H1 (cell line): ENCODE measurements at regions not wholly inside any gene's neighbourhood (a gene's known extent, or its start where the extent isn't known, plus 50 kb on each side); places are given as distances from the start of the nearest gene placed in this dataset.

Experiments used
- CTCF ChIA-PET: fragments of 300-600 bp; sonication (Branson Sonifier 250); formaldehyde crosslinking; loops from one replicate; lab custom pipeline; 2021; ENCODE audit not compliant: partially characterized antibody; lab: Charles Lee
- POLR2A ChIA-PET: fragments of 300-600 bp; sonication (Branson Sonifier 250); formaldehyde crosslinking; loops from one replicate; lab custom pipeline; 2021; ENCODE audit warnings: inconsistent platforms; ENCODE audit not compliant: partially characterized antibody; lab: Charles Lee
- DNase-seq, 2 experiments: peaks; one replicate each; pipeline versions ENCODE4 v3.0.0 to v3.0.0-alpha.2; 2010 to 2022; ENCODE audit warnings: low spot score in 2 of 2, low read depth in 1 of 2, mixed read lengths in 1 of 2
- FAIRE-seq: peaks from 2 replicates; lab custom pipeline; 2011; peaks lifted over from hg19 to GRCh38; lab: Jason Lieb, UNC
- H2AFZ ChIP-seq: 2 replicates; pipeline ENCODE4 v1.8.1; 2012; ENCODE audit warnings: low read length, inconsistent platforms
- H2AK5ac ChIP-seq: 2 replicates; pipeline ENCODE4 v1.6.1; 2013; ENCODE audit warnings: low read depth, low read length
- H2BK120ac ChIP-seq: replicated peaks from 2 replicates; pipeline ENCODE3; 2013; ENCODE audit warnings: low read depth, low read length, inconsistent platforms
- H2BK12ac ChIP-seq: 2 replicates; pipeline ENCODE4 v1.6.1; 2013; ENCODE audit warnings: low read depth, low read length
- H2BK15ac ChIP-seq: 2 replicates; pipeline ENCODE4 v1.6.1; 2013; ENCODE audit warnings: low read length
- H2BK20ac ChIP-seq: 2 replicates; pipeline ENCODE4 v1.6.1; 2013; ENCODE audit warnings: low read length
- H2BK5ac ChIP-seq: 2 replicates; pipeline ENCODE4 v1.6.1; 2013; ENCODE audit warnings: low read depth, low read length
- H3K14ac ChIP-seq: 2 replicates; pipeline ENCODE4 v1.6.1; 2013; ENCODE audit warnings: inconsistent platforms; ENCODE audit not compliant: insufficient read length
- H3K18ac ChIP-seq: 2 replicates; pipeline ENCODE4 v1.6.1; 2013; ENCODE audit warnings: low read length; ENCODE audit errors: extremely low read depth
- H3K23ac ChIP-seq: 2 replicates; pipeline ENCODE4 v1.6.1; 2013; ENCODE audit warnings: inconsistent platforms; ENCODE audit not compliant: insufficient read length
- H3K23me2 ChIP-seq: 2 replicates; pipeline ENCODE4 v1.6.1; 2013; ENCODE audit warnings: low read depth, low read length
- H3K27ac ChIP-seq: 2 replicates; pipeline ENCODE4 v1.6.1; 2011; ENCODE audit warnings: low read depth, low read length, inconsistent platforms
- H3K27me3 ChIP-seq, 4 experiments: replicated peaks in 1 of 4; 1 replicate in 1 of 4; 2 replicates in 3 of 4; pipeline versions ENCODE4 v1.6.1 to v1.8.1; 2011 to 2013; ENCODE audit warnings: low read length in 3 of 4, mild to moderate bottlenecking in 3 of 4, inconsistent platforms in 2 of 4, mixed read lengths in 2 of 4, moderate library complexity in 1 of 4; ENCODE audit not compliant: control insufficient read depth in 3 of 4, insufficient read depth in 3 of 4; ENCODE audit errors: extremely low read depth in 1 of 4
- H3K36me3 ChIP-seq, 4 experiments: 2 replicates each; pipeline versions ENCODE4 v1.6.1 to v1.8.1; 2011 to 2013; ENCODE audit warnings: mild to moderate bottlenecking in 4 of 4, low read length in 3 of 4, moderate library complexity in 2 of 4, control low read depth in 1 of 4, inconsistent platforms in 1 of 4; ENCODE audit not compliant: insufficient read depth in 4 of 4, control insufficient read depth in 2 of 4
- H3K4ac ChIP-seq: replicated peaks from 2 replicates; pipeline ENCODE3; 2013; ENCODE audit warnings: low read length, low read depth, mixed read lengths, inconsistent platforms; ENCODE audit not compliant: insufficient read length
- H3K4me1 ChIP-seq, 4 experiments: replicated peaks in 1 of 4; 1 replicate in 1 of 4; 2 replicates in 3 of 4; pipeline versions ENCODE4 v1.6.1 to v1.8.1; 2011 to 2013; ENCODE audit warnings: low read length in 3 of 4, inconsistent platforms in 2 of 4, mixed read lengths in 1 of 4; ENCODE audit not compliant: insufficient read depth in 4 of 4, control insufficient read depth in 3 of 4
- H3K4me2 ChIP-seq, 2 experiments: 2 replicates each; pipeline versions ENCODE4 v1.6.1 to v1.8.1; 2011 to 2013; ENCODE audit warnings: low read depth in 2 of 2, low read length in 2 of 2, control low read depth in 1 of 2, inconsistent platforms in 1 of 2, mild to moderate bottlenecking in 1 of 2; ENCODE audit not compliant: insufficient read depth in 1 of 2
- H3K4me3 ChIP-seq, 4 experiments: fragments of 200-600, 300-600 bp in 1 of 4; sonication (generic), shearing (Covaris generic), sonication (Bioruptor Twin) in 1 of 4; 2 replicates each; pipeline versions ENCODE4 v1.5.1 to v1.8.1; 2011 to 2016; ENCODE audit warnings: low read length in 4 of 4, low read depth in 3 of 4, control low read depth in 2 of 4, inconsistent platforms in 2 of 4, mild to moderate bottlenecking in 2 of 4, mixed read lengths in 1 of 4, moderate library complexity in 1 of 4; ENCODE audit not compliant: insufficient read depth in 2 of 4; ENCODE audit errors: extremely low read depth in 1 of 4
- H3K56ac ChIP-seq: replicated peaks from 2 replicates; pipeline ENCODE3; 2013; ENCODE audit warnings: low read depth, mild to moderate bottlenecking, mixed read lengths, low read length, inconsistent platforms; ENCODE audit not compliant: insufficient read length
- H3K79me1 ChIP-seq: 2 replicates; pipeline ENCODE4 v1.6.1; 2013; ENCODE audit warnings: low read depth, low read length, control low read depth
- H3K79me2 ChIP-seq, 2 experiments: 2 replicates each; pipeline versions ENCODE4 v1.6.1 to v1.8.1; 2012 to 2013; ENCODE audit warnings: low read length in 2 of 2, mild to moderate bottlenecking in 2 of 2, inconsistent platforms in 1 of 2; ENCODE audit not compliant: insufficient read depth in 2 of 2, control insufficient read depth in 1 of 2
- H3K9ac ChIP-seq, 4 experiments: replicated peaks in 1 of 4; 1 replicate in 1 of 4; 2 replicates in 3 of 4; pipeline versions ENCODE4 v1.6.1 to v1.8.1; 2011 to 2013; ENCODE audit warnings: low read depth in 3 of 4, low read length in 3 of 4, control low read depth in 2 of 4, mild to moderate bottlenecking in 2 of 4, moderate library complexity in 2 of 4, inconsistent platforms in 1 of 4; ENCODE audit errors: extremely low read depth in 1 of 4
- H3K9me3 ChIP-seq, 2 experiments: 2 replicates each; pipeline versions ENCODE4 v1.6.1 to v1.8.1; 2012 to 2013; ENCODE audit warnings: mild to moderate bottlenecking in 2 of 2, moderate library complexity in 2 of 2, control low read depth in 1 of 2, inconsistent platforms in 1 of 2, low read depth in 1 of 2, low read length in 1 of 2, mixed read lengths in 1 of 2; ENCODE audit not compliant: insufficient read depth in 2 of 2
- H4K20me1 ChIP-seq, 2 experiments: replicated peaks in 1 of 2; 2 replicates each; pipeline versions ENCODE3 to v1.8.1; 2011 to 2013; ENCODE audit warnings: inconsistent platforms in 2 of 2, low read length in 2 of 2, mild to moderate bottlenecking in 1 of 2; ENCODE audit not compliant: insufficient read depth in 2 of 2, control insufficient read depth in 1 of 2
- H4K5ac ChIP-seq: 2 replicates; pipeline ENCODE4 v1.6.1; 2013; ENCODE audit warnings: low read length, low read depth, mixed read lengths, inconsistent platforms; ENCODE audit not compliant: insufficient read length
- H4K8ac ChIP-seq: 2 replicates; pipeline ENCODE4 v1.8.0; 2013; ENCODE audit warnings: mild to moderate bottlenecking, moderate library complexity, low read length, inconsistent platforms; ENCODE audit not compliant: insufficient read depth; ENCODE audit errors: extremely low read depth
- H4K91ac ChIP-seq: replicated peaks from 2 replicates; pipeline ENCODE3; 2013; ENCODE audit warnings: low read length, mixed read lengths, inconsistent platforms; ENCODE audit not compliant: insufficient read length
- CBX8 ChIP-seq: fragments of 300-800, 300-1000 bp; sonication (generic); IDR thresholded peaks from 2 replicates; pipeline ENCODE4 v1.7.1; 2016; ENCODE audit warnings: low read depth, low read length, borderline replicate concordance
- EGR1 ChIP-seq: IDR thresholded peaks from 2 replicates; pipeline ENCODE4 v1.6.1; 2011; ENCODE audit warnings: low read depth, low read length, borderline replicate concordance
- EP300 ChIP-seq, 2 experiments: IDR thresholded peaks; 1 replicate in 1 of 2; 2 replicates in 1 of 2; pipeline ENCODE4 v1.6.1; 2011 to 2012; ENCODE audit warnings: low read depth in 2 of 2, low read length in 2 of 2, mild to moderate bottlenecking in 2 of 2, borderline replicate concordance in 1 of 2, inconsistent platforms in 1 of 2, moderate library complexity in 1 of 2
- EZH2 ChIP-seq: fragments of 200-600 bp; sonication (generic); IDR thresholded peaks from 2 replicates; pipeline ENCODE4 v1.7.1; 2012; ENCODE audit warnings: low read depth, mild to moderate bottlenecking, moderate library complexity, low read length, inconsistent platforms; ENCODE audit not compliant: severe bottlenecking
- FOSL1 ChIP-seq: IDR thresholded peaks from 2 replicates; pipeline ENCODE4 v1.6.1; 2011; ENCODE audit warnings: mild to moderate bottlenecking, low read depth, low read length, moderate library complexity; ENCODE audit not compliant: insufficient read depth
- JUND ChIP-seq: IDR thresholded peaks from 2 replicates; pipeline ENCODE4 v1.6.1; 2011; ENCODE audit warnings: mild to moderate bottlenecking, improper control_type of control experiment, low read length
- NANOG ChIP-seq: IDR thresholded peaks from 2 replicates; pipeline ENCODE4 v1.6.1; 2011; ENCODE audit warnings: low read length, low read depth, mild to moderate bottlenecking, inconsistent platforms; ENCODE audit not compliant: insufficient read depth, poor library complexity, severe bottlenecking
- RAD21 ChIP-seq, 2 experiments: IDR thresholded peaks in 1 of 2; conservative IDR thresholded peaks in 1 of 2; 2 replicates each; pipeline ENCODE4 v1.6.1; 2011; ENCODE audit warnings: low read depth in 2 of 2, low read length in 2 of 2, improper control_type of control experiment in 1 of 2, inconsistent platforms in 1 of 2, mild to moderate bottlenecking in 1 of 2, moderate library complexity in 1 of 2
- ZNF274 ChIP-seq: IDR thresholded peaks from 2 replicates; pipeline ENCODE4 v1.7.0; 2012; ENCODE audit warnings: low read length, borderline replicate concordance; ENCODE audit errors: extremely low read depth
- WGBS, 2 experiments: shearing (Covaris generic) in 1 of 2; methylation state at CpG; one replicate each; pipeline versions ENCODE4 v1.1.6 to v1.1.7; 2013 to 2015; ENCODE audit warnings: low lambda C conversion rate in 2 of 2, mixed read lengths in 2 of 2, inconsistent platforms in 1 of 2, low coverage in 1 of 2, missing lambda C conversion rate in 1 of 2; ENCODE audit not compliant: insufficient replicate concordance in 2 of 2, insufficient coverage in 1 of 2, insufficient read length in 1 of 2; ENCODE audit errors: extremely low coverage in 1 of 2, missing lambda C conversion rate in 1 of 2; 5-methylcytosine and 5-hydroxymethylcytosine counted together
- TF ChIP-seq, protein P1 (sequence below): IDR thresholded peaks from 2 replicates; pipeline ENCODE4 v1.6.1; 2012; ENCODE audit warnings: inconsistent platforms

DNA sequence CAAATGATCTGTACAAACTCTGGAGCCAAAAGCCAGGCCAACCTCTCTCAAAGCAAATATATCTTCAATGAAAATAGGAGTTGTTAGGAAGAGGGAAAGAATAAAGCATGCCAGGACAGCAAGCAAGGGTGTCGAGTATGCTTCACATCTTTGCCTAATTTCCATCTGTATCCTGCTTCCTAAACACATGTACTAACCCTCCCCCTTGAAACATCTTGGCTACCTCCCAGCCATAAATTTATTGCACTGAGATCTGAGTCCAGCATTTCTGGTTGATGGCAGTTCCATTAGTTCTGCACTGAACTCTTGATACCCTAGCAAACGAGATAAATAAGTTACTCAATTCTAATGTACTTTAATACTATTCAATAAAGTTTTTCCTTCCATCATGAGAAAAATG, 430.5 kb upstream of the TRAM1L1 start:
- Histone ChIP-seq H3K56ac (no peak overlapping the region), H2BK15ac (no peak overlapping the region), H3K4me3 (no peak overlapping the region), H3K79me1 (no peaks in the 10 kb centered on the region), H3K36me3 (no peaks in the 10 kb centered on the region), H3K23me2 (no peaks in the 10 kb centered on the region), H3K27ac (no peak overlapping the region), H3K27me3 (no peaks in the 10 kb centered on the region), H2AK5ac (no peak overlapping the region), H2BK5ac (no peak overlapping the region), H3K79me2 (no peaks in the 10 kb centered on the region), H2BK120ac (no peak overlapping the region), H3K9me3 (no peaks in the 10 kb centered on the region), H4K5ac (no peak overlapping the region), H4K20me1 (no peaks in the 10 kb centered on the region), H3K9ac (no peak overlapping the region), H3K4me2 (no peak overlapping the region), H2BK12ac (no peak overlapping the region), H3K4me1 (no peaks in the 10 kb centered on the region), H3K18ac (no peak overlapping the region), H2AFZ (no peak overlapping the region), H2BK20ac (no peak overlapping the region), H4K8ac (no peak overlapping the region), H4K91ac (no peak overlapping the region), H3K4ac (no peak overlapping the region), H3K14ac (no peak overlapping the region), H3K23ac (no peak overlapping the region)
- CTCF ChIA-PET, result no interaction called here
- WGBS, 2 experiments, result 95% methylated on average over 2 of the region's 2 CpGs; no CpG with 5 or more reads in 1 of the 2 experiments
- DNase-seq (no peak), FAIRE-seq (no peak)
- TF ChIP-seq EP300 (IDR thresholded peaks at IDR 0.05; ENCODE audit: borderline replicate concordance in 1 of 2, low read depth in 2 of 2, low read length in 2 of 2) (no peak), EGR1 (no peak), CBX8 (no peak), FOSL1 (no peak), EZH2 (no peak), ZNF274 (no peak), JUND (no peak), RAD21 (IDR thresholded peaks at IDR 0.05 in 1 of 2, conservative IDR thresholded peaks at IDR 0.05 in 1 of 2; ENCODE audit: low read depth in 2 of 2, low read length in 2 of 2) (no peak), NANOG (no peak)
- TF ChIP-seq, protein P1, sequence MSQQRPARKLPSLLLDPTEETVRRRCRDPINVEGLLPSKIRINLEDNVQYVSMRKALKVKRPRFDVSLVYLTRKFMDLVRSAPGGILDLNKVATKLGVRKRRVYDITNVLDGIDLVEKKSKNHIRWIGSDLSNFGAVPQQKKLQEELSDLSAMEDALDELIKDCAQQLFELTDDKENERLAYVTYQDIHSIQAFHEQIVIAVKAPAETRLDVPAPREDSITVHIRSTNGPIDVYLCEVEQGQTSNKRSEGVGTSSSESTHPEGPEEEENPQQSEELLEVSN, result no peak
- POLR2A ChIA-PET, result no interaction called here
